ENCODE measurements at regions not wholly inside any gene's neighbourhood (a gene's known extent, or its start where the extent isn't known, plus 50 kb on each side); places are given as distances from the start of the nearest gene placed in this dataset.

DNA sequence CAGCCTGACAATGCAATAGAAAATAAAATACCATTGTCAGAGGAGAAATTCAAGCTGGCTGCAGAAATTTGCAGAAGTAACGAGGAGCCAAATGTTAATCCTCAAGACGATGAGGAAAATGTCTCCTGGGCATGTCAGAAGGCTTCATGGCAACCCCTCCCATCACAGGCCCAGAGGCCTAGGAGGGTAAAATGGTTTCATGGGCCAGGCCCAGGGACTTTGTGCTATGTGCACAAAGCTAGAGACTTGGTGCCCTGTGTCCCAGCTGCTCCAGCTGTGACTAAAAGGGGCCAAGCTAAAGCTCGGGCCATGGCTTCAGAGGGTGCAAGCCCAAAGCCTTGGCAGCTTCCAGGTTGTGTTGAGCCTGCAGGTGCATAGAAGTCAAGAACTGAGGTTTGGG, 431.7 kb downstream of the LMO7 start:
- DNase-seq (no peak), ATAC-seq (replicated peaks) (no peak)
- Mint-ChIP-seq H3K36me3 (ENCODE audit: insufficient read depth) (no peaks in the 10 kb centered on the region), H3K9me3 (peaks cover 9% of the 10 kb centered on the region in 2 donors), H3K4me3 (no peak overlapping the region), H3K27me3 (no peaks in the 10 kb centered on the region), H3K4me1 (ENCODE audit: low read depth in 2 of 2) (no peaks in the 10 kb centered on the region), H3K27ac (no peak overlapping the region)

DNA sequence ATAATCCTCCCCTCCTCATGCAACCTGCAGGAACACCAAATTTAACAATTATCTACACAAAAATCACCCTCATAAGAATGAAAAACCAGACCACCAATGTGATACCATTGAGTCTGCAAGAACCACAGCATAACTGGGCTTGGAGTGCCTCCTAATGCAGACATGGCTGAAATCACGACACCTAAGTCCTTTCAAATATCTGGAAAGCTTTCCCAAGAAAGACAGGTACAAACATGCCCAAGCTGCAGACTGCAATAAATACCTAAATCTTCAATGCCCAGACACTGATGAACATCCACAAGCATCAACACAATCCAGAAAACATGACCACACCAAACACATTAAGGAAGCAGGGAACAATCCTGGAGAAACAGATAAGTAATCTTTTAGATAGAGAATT, 417.1 kb downstream of the LMO7 start:
- no peak for DNase-seq
- Mint-ChIP-seq H3K9me3 (peaks cover 2 to 14% of the 10 kb centered on the region in 2 donors), H3K4me1 (ENCODE audit: low read depth in 2 of 2) (no peaks in the 10 kb centered on the region), H3K27me3 (no peaks in the 10 kb centered on the region), H3K36me3 (ENCODE audit: insufficient read depth) (no peaks in the 10 kb centered on the region), H3K27ac (no peak overlapping the region), H3K4me3 (no peak overlapping the region)
- no peak for ATAC-seq (replicated peaks)

DNA sequence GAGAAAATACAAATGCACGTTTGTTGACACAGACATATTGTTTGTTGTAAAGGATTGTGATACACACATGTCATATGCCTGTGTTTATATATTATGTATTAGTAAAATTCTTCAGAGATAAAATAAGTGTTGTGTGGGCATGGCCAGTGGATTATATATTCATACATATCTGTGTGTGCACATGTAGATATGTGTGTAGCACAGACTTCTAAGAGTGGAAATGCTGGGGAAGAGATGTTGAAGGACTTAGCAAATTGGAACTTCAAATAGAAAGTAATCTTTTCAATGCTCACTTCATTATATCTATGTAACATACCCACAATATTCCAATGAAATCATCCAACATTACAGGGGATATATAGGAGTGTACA, 413.2 kb downstream of the LMO7 start:
- Mint-ChIP-seq H3K4me1 (ENCODE audit: low read depth in 2 of 2) (no peaks in the 10 kb centered on the region), H3K4me3 (no peak overlapping the region), H3K27ac (no peak overlapping the region), H3K9me3 (peaks cover 2 to 7% of the 10 kb centered on the region in 2 donors), H3K36me3 (ENCODE audit: insufficient read depth) (no peaks in the 10 kb centered on the region), H3K27me3 (no peaks in the 10 kb centered on the region)
- ATAC-seq (replicated peaks) = no peak
- DNase-seq = no peak

GRCh38 chr13:76048675-76049375, 412.7 kb downstream of the LMO7 start:
- DNase-seq = no peak
- Mint-ChIP-seq H3K9me3 (peaks cover 2 to 6% of the 10 kb centered on the region in 2 donors), H3K4me1 (ENCODE audit: low read depth in 2 of 2) (no peaks in the 10 kb centered on the region), H3K27ac (no peak overlapping the region), H3K36me3 (ENCODE audit: insufficient read depth) (no peaks in the 10 kb centered on the region), H3K4me3 (no peak overlapping the region), H3K27me3 (no peaks in the 10 kb centered on the region)
- no peak for ATAC-seq (replicated peaks)

DNA sequence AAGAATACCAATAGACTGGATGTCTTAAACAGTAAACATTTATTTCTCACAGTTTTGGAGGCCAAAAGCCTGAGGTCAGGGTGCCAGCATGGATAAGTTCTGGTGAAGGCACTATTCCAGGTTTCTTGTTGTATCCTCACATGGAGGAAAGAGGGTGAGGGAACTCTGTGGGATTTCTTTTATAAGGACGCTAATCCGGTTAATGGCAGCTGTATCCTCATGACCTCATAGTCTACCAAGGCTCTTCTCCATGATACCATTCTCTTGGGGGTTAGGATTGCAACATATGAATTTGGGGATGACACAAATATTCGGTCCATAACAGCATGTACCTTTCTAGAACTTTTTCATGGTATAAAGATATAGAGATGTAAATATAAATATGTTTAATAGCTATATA, 412.0 kb downstream of the LMO7 start:
- Mint-ChIP-seq H3K27me3 (no peaks in the 10 kb centered on the region), H3K27ac (no peak overlapping the region), H3K4me3 (no peak overlapping the region), H3K9me3 (peaks cover 0 to 2% of the 10 kb centered on the region in 2 donors), H3K4me1 (ENCODE audit: low read depth in 2 of 2) (no peaks in the 10 kb centered on the region), H3K36me3 (ENCODE audit: insufficient read depth) (no peaks in the 10 kb centered on the region)
- ATAC-seq (replicated peaks) (no peak), DNase-seq (no peak)

- ATAC-seq (replicated peaks) (no peak), DNase-seq (no peak)
- Mint-ChIP-seq H3K36me3 (ENCODE audit: insufficient read depth) (no peaks in the 10 kb centered on the region), H3K9me3 (peaks cover 0 to 2% of the 10 kb centered on the region in 2 donors), H3K27ac (no peak overlapping the region), H3K4me3 (no peak overlapping the region), H3K4me1 (ENCODE audit: low read depth in 2 of 2) (no peaks in the 10 kb centered on the region), H3K27me3 (no peaks in the 10 kb centered on the region)
These were observed 407.7 kb downstream of the LMO7 start for GRCh38 chr13:76043874-76044273.

- Mint-ChIP-seq H3K36me3 (ENCODE audit: insufficient read depth) (no peaks in the 10 kb centered on the region), H3K27ac (no peak overlapping the region), H3K4me3 (no peak overlapping the region), H3K9me3 (peaks cover 0 to 2% of the 10 kb centered on the region in 2 donors), H3K4me1 (ENCODE audit: low read depth in 2 of 2) (no peaks in the 10 kb centered on the region), H3K27me3 (no peaks in the 10 kb centered on the region)
- ATAC-seq (replicated peaks) (no peak), DNase-seq (no peak)
These were observed 403.0 kb downstream of the LMO7 start for GRCh38 chr13:76038920-76039716.

DNA sequence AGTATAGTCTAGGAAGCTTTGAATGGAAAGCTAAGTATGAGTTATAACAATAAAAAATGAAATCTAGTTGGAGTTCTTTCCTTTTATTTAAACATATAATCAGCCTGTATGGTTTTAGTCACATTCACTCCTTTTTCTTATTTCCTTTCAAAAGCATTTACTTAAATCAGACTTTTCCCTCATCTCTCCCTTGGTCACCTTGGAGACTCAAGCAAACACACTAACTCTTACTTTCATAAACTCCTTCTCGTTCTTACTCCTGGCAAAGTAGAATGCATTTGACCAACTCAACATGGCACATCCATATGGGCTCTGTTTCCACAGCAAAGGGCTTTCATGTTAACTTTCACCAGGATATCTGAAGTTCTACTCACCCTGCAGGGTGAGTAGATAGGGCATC, 400.0 kb downstream of the LMO7 start:
- no peaks in the 10 kb centered on the region for H3K36me3 Mint-ChIP-seq (ENCODE audit: insufficient read depth)
- H3K4me1 Mint-ChIP-seq (ENCODE audit: low read depth in 2 of 2) = no peaks in the 10 kb centered on the region
- peaks cover 0 to 2% of the 10 kb centered on the region in 2 donors for H3K9me3 Mint-ChIP-seq
- H3K4me3 Mint-ChIP-seq = no peak overlapping the region
- H3K27me3 Mint-ChIP-seq = no peaks in the 10 kb centered on the region
- no peak overlapping the region for H3K27ac Mint-ChIP-seq
- ATAC-seq (replicated peaks) (no peak), DNase-seq (no peak)

DNA sequence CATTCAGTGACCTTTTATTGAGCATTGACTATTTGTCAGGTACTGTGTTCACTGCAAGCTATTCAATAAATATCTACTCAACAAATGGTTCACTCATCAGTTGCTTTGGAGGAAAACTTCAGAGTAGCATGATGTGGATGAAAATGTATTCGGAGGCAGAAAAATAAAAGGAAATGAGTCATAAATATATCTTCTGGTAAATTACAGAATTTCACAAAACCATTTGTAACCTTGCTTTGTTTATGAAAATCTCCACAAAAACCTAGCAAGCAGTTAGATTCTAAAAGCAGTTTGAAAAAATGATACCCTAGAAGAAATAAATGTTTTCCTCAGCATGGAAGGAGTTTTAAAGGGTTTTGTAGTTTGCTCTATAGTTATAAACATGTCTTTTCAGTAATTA, 399.6 kb downstream of the LMO7 start:
- no peak overlapping the region for H3K4me3 Mint-ChIP-seq
- H3K4me1 Mint-ChIP-seq (ENCODE audit: low read depth in 2 of 2) = no peaks in the 10 kb centered on the region
- H3K27ac Mint-ChIP-seq = no peak overlapping the region
- H3K36me3 Mint-ChIP-seq (ENCODE audit: insufficient read depth) = no peaks in the 10 kb centered on the region
- no peaks in the 10 kb centered on the region for H3K27me3 Mint-ChIP-seq
- no peak for ATAC-seq (replicated peaks)
- peaks cover 0 to under 1% of the 10 kb centered on the region in 2 donors for H3K9me3 Mint-ChIP-seq
- no peak for DNase-seq

GRCh38 chr13:76029706-76030105, 393.6 kb downstream of the LMO7 start:
- Mint-ChIP-seq H3K4me1 (ENCODE audit: low read depth in 2 of 2) (no peaks in the 10 kb centered on the region), H3K4me3 (no peak overlapping the region), H3K27me3 (no peaks in the 10 kb centered on the region), H3K36me3 (ENCODE audit: insufficient read depth) (no peaks in the 10 kb centered on the region), H3K9me3 (peaks cover 0 to 1% of the 10 kb centered on the region in 2 donors), H3K27ac (no peak overlapping the region)
- ATAC-seq (replicated peaks) (no peak), DNase-seq (no peak)

GRCh38 chr13:76029088-76029487, 393.0 kb downstream of the LMO7 start:
- Mint-ChIP-seq H3K4me3 (no peak overlapping the region), H3K4me1 (ENCODE audit: low read depth in 2 of 2) (no peaks in the 10 kb centered on the region), H3K9me3 (peaks cover 0 to 1% of the 10 kb centered on the region in 2 donors), H3K27ac (no peak overlapping the region), H3K36me3 (ENCODE audit: insufficient read depth) (no peaks in the 10 kb centered on the region), H3K27me3 (no peaks in the 10 kb centered on the region)
- no peak for DNase-seq
- ATAC-seq (replicated peaks) = no peak

DNA sequence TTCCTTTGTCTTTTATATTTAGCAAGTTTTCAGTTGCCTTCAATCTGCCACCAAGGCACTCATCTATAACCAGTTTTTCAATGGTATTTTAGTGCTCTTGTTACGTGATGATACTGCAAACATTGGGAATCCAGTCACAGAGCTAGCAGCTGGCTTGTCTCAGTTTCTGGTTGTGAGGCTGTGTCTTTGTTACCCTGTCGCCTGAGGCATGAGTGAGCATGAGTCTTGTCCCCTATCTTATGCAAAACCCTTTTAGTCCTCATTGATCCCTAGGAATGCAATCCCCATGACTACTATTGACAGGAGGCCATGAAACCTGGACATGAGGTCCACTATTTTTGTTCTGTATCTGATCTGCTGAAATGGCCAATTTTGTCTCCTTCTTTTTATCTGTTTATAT, 391.0 kb downstream of the LMO7 start:
- peaks cover 0 to 1% of the 10 kb centered on the region in 2 donors for H3K9me3 Mint-ChIP-seq
- H3K4me1 Mint-ChIP-seq (ENCODE audit: low read depth in 2 of 2) = no peaks in the 10 kb centered on the region
- no peaks in the 10 kb centered on the region for H3K27me3 Mint-ChIP-seq
- H3K36me3 Mint-ChIP-seq (ENCODE audit: insufficient read depth) = no peaks in the 10 kb centered on the region
- DNase-seq (no peak), ATAC-seq (replicated peaks) (no peak)
- H3K4me3 Mint-ChIP-seq = no peak overlapping the region
- H3K27ac Mint-ChIP-seq = no peak overlapping the region

- H3K4me3 Mint-ChIP-seq = no peak overlapping the region
These were observed 389.3 kb downstream of the LMO7 start for GRCh38 chr13:76025392-76025791.

GRCh38 chr13:76024151-76024550, 388.0 kb downstream of the LMO7 start:
- ATAC-seq (replicated peaks) = no peak
- H3K9me3 Mint-ChIP-seq = no peaks in the 10 kb centered on the region
- no peaks in the 10 kb centered on the region for H3K4me1 Mint-ChIP-seq (ENCODE audit: low read depth in 2 of 2)
- H3K27ac Mint-ChIP-seq = no peak overlapping the region
- no peak overlapping the region for H3K4me3 Mint-ChIP-seq
- no peak for DNase-seq
- H3K27me3 Mint-ChIP-seq = no peaks in the 10 kb centered on the region
- no peaks in the 10 kb centered on the region for H3K36me3 Mint-ChIP-seq (ENCODE audit: insufficient read depth)

More at GRCh38 chr13:76025392-76025791, 389.3 kb downstream of the LMO7 start:
- no peak for DNase-seq
- H3K36me3 Mint-ChIP-seq (ENCODE audit: insufficient read depth) = no peaks in the 10 kb centered on the region
- no peak overlapping the region for H3K27ac Mint-ChIP-seq
- H3K9me3 Mint-ChIP-seq = peaks cover 0 to 1% of the 10 kb centered on the region in 2 donors
- no peaks in the 10 kb centered on the region for H3K4me1 Mint-ChIP-seq (ENCODE audit: low read depth in 2 of 2)
- ATAC-seq (replicated peaks) = no peak
- H3K27me3 Mint-ChIP-seq = no peaks in the 10 kb centered on the region

Measured in effector memory CD8-positive, alpha-beta T cell (primary cell).